GM06990 (cell line): ENCODE measurements at regions not wholly inside any gene's neighbourhood (a gene's known extent, or its start where the extent isn't known, plus 50 kb on each side); places are given as distances from the start of the nearest gene placed in this dataset.

Experiments
- DNase-seq: peaks from one replicate; pipeline ENCODE4 v3.0.0-alpha.2; 2011; ENCODE audit not compliant: insufficient read length; ENCODE audit errors: extremely low read depth
- H3K27me3 ChIP-seq: replicated peaks from 2 replicates; pipeline ENCODE4 v1.6.0; 2011; ENCODE audit warnings: low read length; ENCODE audit not compliant: control insufficient read depth, insufficient read depth
- H3K36me3 ChIP-seq: 2 replicates; pipeline ENCODE4 v1.5.1; 2011; ENCODE audit warnings: low read length; ENCODE audit not compliant: control insufficient read depth, insufficient read depth
- H3K4me3 ChIP-seq: replicated peaks from 2 replicates; pipeline ENCODE4 v1.5.1; 2011; ENCODE audit warnings: low read depth, mild to moderate bottlenecking, control low read depth, low read length
- TF ChIP-seq, protein P1 (sequence below): IDR thresholded peaks from 2 replicates; pipeline ENCODE4 v1.5.1; 2011; ENCODE audit warnings: low read length, control low read depth, mild to moderate bottlenecking, inconsistent platforms; ENCODE audit not compliant: insufficient read depth, poor library complexity, severe bottlenecking

DNA sequence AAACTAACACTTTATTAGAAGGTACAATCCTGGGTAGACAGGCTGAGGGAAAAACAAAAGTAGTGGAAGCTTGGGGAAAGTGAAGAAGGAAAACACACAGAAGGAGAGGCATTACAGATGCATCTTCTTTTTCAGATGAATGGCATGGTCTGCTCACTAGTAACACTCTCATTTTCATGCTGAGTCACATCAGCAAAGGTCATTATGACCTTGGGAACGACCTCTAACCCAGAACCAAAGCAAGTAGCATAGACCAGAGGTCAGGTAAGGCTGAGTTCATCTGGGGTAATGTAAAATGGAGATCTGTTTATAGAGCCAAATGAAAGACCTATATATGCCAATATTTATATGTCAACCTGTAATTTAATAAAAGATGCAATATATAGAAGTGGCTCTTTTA is 294.4 kb upstream of the LRRTM4 start:
- no peak overlapping the region for H3K4me3 ChIP-seq
- TF ChIP-seq, protein P1, sequence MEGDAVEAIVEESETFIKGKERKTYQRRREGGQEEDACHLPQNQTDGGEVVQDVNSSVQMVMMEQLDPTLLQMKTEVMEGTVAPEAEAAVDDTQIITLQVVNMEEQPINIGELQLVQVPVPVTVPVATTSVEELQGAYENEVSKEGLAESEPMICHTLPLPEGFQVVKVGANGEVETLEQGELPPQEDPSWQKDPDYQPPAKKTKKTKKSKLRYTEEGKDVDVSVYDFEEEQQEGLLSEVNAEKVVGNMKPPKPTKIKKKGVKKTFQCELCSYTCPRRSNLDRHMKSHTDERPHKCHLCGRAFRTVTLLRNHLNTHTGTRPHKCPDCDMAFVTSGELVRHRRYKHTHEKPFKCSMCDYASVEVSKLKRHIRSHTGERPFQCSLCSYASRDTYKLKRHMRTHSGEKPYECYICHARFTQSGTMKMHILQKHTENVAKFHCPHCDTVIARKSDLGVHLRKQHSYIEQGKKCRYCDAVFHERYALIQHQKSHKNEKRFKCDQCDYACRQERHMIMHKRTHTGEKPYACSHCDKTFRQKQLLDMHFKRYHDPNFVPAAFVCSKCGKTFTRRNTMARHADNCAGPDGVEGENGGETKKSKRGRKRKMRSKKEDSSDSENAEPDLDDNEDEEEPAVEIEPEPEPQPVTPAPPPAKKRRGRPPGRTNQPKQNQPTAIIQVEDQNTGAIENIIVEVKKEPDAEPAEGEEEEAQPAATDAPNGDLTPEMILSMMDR: no peak
- H3K27me3 ChIP-seq: no peaks in the 10 kb centered on the region
- no peak for DNase-seq
- no peaks in the 10 kb centered on the region for H3K36me3 ChIP-seq

- no peaks in the 10 kb centered on the region for H3K27me3 ChIP-seq
- DNase-seq: no peak
Measured at GRCh38 chr2:77818186-77818585, 296.0 kb upstream of the LRRTM4 start.

GRCh38 chr2:77823028-77823427 is 300.9 kb upstream of the LRRTM4 start:
- TF ChIP-seq, protein P1: no peak
- no peak overlapping the region for H3K4me3 ChIP-seq
- no peak for DNase-seq
- H3K36me3 ChIP-seq: no peaks in the 10 kb centered on the region
- no peaks in the 10 kb centered on the region for H3K27me3 ChIP-seq

More at GRCh38 chr2:77818186-77818585, 296.0 kb upstream of the LRRTM4 start:
- TF ChIP-seq, protein P1: no peak
- Histone ChIP-seq H3K36me3 (no peaks in the 10 kb centered on the region), H3K4me3 (no peak overlapping the region)

DNA sequence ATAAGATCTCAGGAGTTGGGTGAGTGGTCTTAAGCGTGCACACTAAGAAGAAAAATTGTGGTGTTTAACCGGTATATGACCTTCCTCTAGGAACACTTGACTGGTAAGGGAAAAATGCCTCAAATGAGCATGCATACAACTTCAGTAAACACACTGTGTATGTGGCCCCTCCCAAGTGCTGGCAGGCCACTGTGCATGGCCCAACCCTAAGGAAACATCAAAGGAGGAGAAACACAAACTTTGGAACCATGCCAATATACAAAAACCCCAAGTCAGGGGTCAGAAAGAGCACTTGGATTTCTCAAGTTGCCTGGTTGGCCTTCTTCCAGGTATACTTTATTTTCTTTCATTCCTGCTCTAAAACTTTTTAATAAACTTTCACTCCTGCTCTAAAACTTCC is 308.9 kb upstream of the LRRTM4 start:
- no peaks in the 10 kb centered on the region for H3K36me3 ChIP-seq
- no peak overlapping the region for H3K4me3 ChIP-seq
- no peaks in the 10 kb centered on the region for H3K27me3 ChIP-seq
- TF ChIP-seq, protein P1: no peak
- no peak for DNase-seq

DNA sequence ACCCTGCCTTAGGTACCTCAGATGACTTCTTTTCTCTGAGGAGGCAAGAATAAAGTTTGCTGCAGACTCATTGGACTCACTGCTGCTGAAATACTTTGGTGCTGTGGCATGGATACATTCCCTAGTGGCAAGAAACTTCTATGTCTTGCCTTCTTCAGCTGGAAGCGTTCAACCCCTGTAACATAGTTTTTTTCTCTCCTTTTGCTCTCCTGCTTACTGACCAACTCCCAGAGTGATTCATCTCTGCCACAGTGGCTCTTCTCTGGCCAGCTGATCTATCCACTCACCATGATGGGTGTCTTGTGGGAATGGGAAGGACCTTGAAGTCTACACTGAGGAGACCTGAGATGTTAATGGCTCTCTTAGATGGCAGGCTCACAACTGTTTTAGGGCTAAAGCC is 309.3 kb upstream of the LRRTM4 start:
- Histone ChIP-seq H3K36me3 (no peaks in the 10 kb centered on the region), H3K27me3 (no peaks in the 10 kb centered on the region), H3K4me3 (no peak overlapping the region)
- TF ChIP-seq, protein P1: no peak
- DNase-seq: no peak

GRCh38 chr2:77831898-77832297 is 309.7 kb upstream of the LRRTM4 start:
- no peak for DNase-seq
- no peak overlapping the region for H3K4me3 ChIP-seq
- no peaks in the 10 kb centered on the region for H3K27me3 ChIP-seq
- no peaks in the 10 kb centered on the region for H3K36me3 ChIP-seq
- TF ChIP-seq, protein P1: no peak
